GM18505 (cell line): ENCODE measurements at regions not wholly inside any gene's neighbourhood (a gene's known extent, or its start where the extent isn't known, plus 50 kb on each side); places are given as distances from the start of the nearest gene placed in this dataset.
"Not testable (repeated sequence)": the region's sequence is repeated elsewhere in the genome, so short reads cannot be mapped to it uniquely, and the experiment has no call there.

Source experiments
- ATAC-seq: cut with Tn5 transposase; IDR thresholded peaks from one replicate; pipeline ENCODE4 v1.9.1; 2021; ENCODE audit not compliant: unreplicated experiment
- POLR2A ChIP-seq: IDR thresholded peaks from 4 replicates; pipeline ENCODE4 v1.6.1; 2011; ENCODE audit warnings: borderline replicate concordance; ENCODE audit not compliant: insufficient read depth, insufficient read length; ENCODE audit errors: extremely low read depth

DNA sequence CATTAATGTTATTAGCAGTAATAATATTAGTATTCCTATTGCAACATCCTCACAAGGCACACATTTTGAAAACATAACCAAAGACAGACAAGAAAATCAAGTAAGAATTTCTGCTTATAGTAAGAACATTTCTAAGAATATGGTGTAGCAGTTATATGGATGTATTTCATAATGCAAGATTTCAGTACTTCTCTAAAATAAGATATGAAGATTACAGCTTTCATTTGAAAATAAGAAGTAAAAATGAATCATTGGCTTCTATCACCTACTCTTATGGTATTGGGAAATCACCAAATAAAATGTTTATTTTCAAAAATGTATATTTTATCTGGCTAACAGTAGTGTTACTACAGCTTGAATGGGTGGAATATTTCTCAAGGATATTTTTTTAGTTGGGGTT lies 103.8 kb upstream of the USP25 start:
- ATAC-seq: no peak
- no peak for TF ChIP-seq POLR2A

GRCh38 chr21:15627011-15627410 lies 102.8 kb upstream of the USP25 start:
- no peak for ATAC-seq
- no peak for TF ChIP-seq POLR2A

DNA sequence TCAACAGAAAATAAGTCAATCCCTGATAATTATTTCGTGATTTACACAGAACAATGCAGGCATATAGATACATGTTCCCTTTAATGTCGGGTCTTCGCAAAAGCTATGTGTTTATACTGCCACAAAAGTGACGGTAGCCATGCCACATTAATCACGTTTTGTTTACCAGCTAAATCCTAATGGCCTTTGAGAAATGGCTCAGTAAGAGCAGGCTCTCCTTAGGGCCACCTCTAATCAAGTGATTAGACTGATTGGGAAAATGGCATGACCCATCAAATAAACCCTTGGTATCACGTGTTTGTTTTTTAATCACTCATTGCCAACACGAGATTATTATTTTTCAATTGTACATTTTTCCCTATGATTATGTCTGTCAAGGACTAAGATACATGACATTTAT lies 102.0 kb upstream of the USP25 start:
- TF ChIP-seq POLR2A: no peak

DNA sequence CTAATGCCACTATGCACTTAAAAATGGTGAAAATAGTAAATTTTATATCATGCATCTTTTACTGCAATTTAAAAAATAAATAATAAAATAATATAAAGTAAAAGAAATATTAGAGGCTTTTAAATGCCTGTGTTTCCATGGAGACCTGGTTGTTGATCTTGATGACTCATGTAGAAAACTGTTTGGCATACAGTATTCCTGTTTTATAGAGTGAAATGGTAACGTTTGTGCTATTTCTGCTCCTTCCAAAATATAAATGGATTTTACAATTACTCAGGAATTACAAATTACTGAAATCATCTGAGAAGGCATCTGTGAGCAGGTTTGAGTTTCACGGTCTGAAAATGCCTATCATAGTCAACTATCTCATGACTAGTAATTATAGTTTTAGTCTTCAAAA lies 98.4 kb upstream of the USP25 start:
- TF ChIP-seq POLR2A: no peak
- no peak for ATAC-seq

More for the DNA sequence above, 102.0 kb upstream of the USP25 start:
- ATAC-seq: no peak

DNA sequence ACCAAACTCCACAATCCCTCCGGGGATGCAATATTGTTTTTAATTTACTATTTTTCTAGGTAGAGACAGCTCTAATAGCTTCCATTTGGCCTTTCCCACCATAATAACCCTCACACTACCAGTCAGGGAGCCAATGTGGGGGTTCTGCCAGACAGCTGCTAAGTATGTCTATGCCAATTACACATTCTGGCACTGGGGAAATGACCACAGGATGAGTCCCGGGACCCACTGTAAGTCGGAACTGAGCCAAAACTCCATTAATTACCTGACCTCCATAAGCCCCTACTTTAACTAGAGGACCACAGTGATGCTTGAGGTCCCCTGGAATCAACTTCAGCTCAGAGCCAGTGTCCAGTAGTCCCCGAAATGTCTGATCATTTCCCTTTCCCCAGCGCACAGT lies 95.2 kb upstream of the USP25 start:
- ATAC-seq: not testable (repeated sequence)

- no peak for TF ChIP-seq POLR2A
- no peak for ATAC-seq
These were observed 90.8 kb upstream of the USP25 start for GRCh38 chr21:15638856-15639549.

- not testable (repeated sequence) for ATAC-seq
These were observed 89.7 kb upstream of the USP25 start for GRCh38 chr21:15640113-15640512.

- no peak for ATAC-seq
- TF ChIP-seq POLR2A: no peak
These were observed 85.3 kb upstream of the USP25 start for GRCh38 chr21:15644489-15644888.

DNA sequence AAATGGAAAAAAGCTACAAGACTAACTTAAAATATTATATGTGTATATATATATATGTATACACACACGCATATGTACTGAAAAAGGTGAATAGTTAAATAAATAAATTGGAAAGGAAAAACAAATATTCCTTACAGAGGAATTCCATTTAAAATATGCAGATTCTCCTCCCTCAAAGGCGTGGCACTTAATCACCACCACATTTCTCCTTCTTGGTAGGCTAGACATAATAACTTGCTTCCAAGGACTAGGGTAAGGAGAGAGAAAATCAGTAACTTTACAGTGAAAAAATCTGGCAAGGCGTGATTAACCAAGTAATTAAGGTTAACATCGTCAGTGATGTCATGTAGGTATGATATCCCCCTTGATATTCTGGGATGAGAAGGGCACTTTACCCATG lies 84.0 kb upstream of the USP25 start:
- TF ChIP-seq POLR2A: no peak
- ATAC-seq: no peak

- TF ChIP-seq POLR2A: no peak
- no peak for ATAC-seq
These were observed 79.0 kb upstream of the USP25 start for GRCh38 chr21:15650735-15651134.

- no peak for TF ChIP-seq POLR2A
- no peak for ATAC-seq
These were observed 78.6 kb upstream of the USP25 start for GRCh38 chr21:15651172-15651571.

GRCh38 chr21:15653710-15654109 lies 76.1 kb upstream of the USP25 start:
- TF ChIP-seq POLR2A: no peak
- ATAC-seq: no peak

GRCh38 chr21:15654171-15654570 lies 75.6 kb upstream of the USP25 start:
- ATAC-seq: no peak
- TF ChIP-seq POLR2A: no peak

- TF ChIP-seq POLR2A: no peak
- ATAC-seq: no peak
These were observed 69.9 kb upstream of the USP25 start for GRCh38 chr21:15659753-15660422.

- TF ChIP-seq POLR2A: no peak
- no peak for ATAC-seq
These were observed 69.4 kb upstream of the USP25 start for GRCh38 chr21:15660423-15660804.
